Suprapubic skin (tissue), 4 donors: ENCODE measurements at regions not wholly inside any gene's neighbourhood (a gene's known extent, or its start where the extent isn't known, plus 50 kb on each side); places are given as distances from the start of the nearest gene placed in this dataset.

ENCODE experiments used
- POLR2A ChIP-seq, 2 donors: fragments of 450-650 bp; IDR thresholded peaks; one replicate each; pipeline ENCODE4 v1.6.1; 2017; ENCODE audit warnings: antibody characterized with exemption in 2 of 2, mild to moderate bottlenecking in 2 of 2, moderate library complexity in 2 of 2
- POLR2AphosphoS5 ChIP-seq, 3 donors: sonication (generic); formaldehyde crosslinking; IDR thresholded peaks; one replicate each; pipeline ENCODE4 v1.6.1; 2017; ENCODE audit warnings: antibody characterized with exemption in 3 of 3
- TF ChIP-seq, protein P1 (sequence below), 2 donors: fragments of 200-600 bp in 1 of 2; fragments of 450-650 bp in 1 of 2; sonication (generic) in 1 of 2; IDR thresholded peaks; one replicate each; pipeline ENCODE4 v1.5.1; 2016 to 2019; ENCODE audit warnings: antibody characterized with exemption in 2 of 2, mild to moderate bottlenecking in 1 of 2, moderate library complexity in 1 of 2

DNA sequence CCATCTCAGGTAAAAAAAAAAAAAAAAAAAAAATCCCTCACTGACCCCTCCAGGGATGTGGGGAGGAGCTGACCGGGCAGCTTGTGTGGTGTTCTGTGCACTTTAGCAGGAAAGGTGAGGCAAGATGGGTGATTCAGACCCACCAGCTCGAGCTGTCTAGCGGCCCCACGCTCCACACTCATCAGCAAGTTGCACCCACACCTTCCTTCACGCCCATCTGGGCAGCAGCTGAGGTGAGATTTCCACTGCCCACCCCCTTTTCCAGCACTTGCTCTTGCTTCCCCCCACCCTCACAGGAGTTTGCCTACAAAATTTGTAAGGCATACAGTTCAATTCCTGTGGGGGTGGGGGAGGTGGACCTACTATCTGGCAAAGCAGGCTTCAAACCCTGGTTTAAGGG, 58.7 kb upstream of the ZNF354B start:
- TF ChIP-seq, protein P1, sequence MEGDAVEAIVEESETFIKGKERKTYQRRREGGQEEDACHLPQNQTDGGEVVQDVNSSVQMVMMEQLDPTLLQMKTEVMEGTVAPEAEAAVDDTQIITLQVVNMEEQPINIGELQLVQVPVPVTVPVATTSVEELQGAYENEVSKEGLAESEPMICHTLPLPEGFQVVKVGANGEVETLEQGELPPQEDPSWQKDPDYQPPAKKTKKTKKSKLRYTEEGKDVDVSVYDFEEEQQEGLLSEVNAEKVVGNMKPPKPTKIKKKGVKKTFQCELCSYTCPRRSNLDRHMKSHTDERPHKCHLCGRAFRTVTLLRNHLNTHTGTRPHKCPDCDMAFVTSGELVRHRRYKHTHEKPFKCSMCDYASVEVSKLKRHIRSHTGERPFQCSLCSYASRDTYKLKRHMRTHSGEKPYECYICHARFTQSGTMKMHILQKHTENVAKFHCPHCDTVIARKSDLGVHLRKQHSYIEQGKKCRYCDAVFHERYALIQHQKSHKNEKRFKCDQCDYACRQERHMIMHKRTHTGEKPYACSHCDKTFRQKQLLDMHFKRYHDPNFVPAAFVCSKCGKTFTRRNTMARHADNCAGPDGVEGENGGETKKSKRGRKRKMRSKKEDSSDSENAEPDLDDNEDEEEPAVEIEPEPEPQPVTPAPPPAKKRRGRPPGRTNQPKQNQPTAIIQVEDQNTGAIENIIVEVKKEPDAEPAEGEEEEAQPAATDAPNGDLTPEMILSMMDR (IDR thresholded peaks at IDR 0.05) = no peak
- no peak for TF ChIP-seq POLR2A (IDR thresholded peaks at IDR 0.05)
- TF ChIP-seq POLR2AphosphoS5 (IDR thresholded peaks at IDR 0.05) = no peak
